Left lung (tissue), 4 donors: ENCODE measurements at regions not wholly inside any gene's neighbourhood (a gene's known extent, or its start where the extent isn't known, plus 50 kb on each side); places are given as distances from the start of the nearest gene placed in this dataset.

ENCODE experiments used
- ATAC-seq: fragments of 200-7000 bp; cut with Tn5 transposase; one replicate; pipeline ENCODE4 v1.9.1; 2020; ENCODE audit warnings: moderate library complexity
- DNase-seq, 4 donors: peaks; one replicate each; pipeline ENCODE4 v3.0.0-alpha.2; 2013 to 2020
- H3K27ac ChIP-seq, 2 donors: fragments of 200-600 bp; sonication (generic) in 1 of 2; one replicate each; pipeline versions ENCODE4 v1.5.0 to v1.8.0; 2020 to 2021
- H3K27me3 ChIP-seq, 2 donors: fragments of 200-600 bp; sonication (generic) in 1 of 2; one replicate each; pipeline versions ENCODE4 v1.5.0 to v1.8.0; 2020 to 2021
- H3K36me3 ChIP-seq, 2 donors: fragments of 200-600 bp; sonication (generic) in 1 of 2; one replicate each; pipeline versions ENCODE4 v1.5.0 to v1.8.0; 2020 to 2021
- H3K4me1 ChIP-seq, 2 donors: fragments of 200-600 bp; one replicate each; pipeline ENCODE4 v1.8.0; 2021
- H3K4me3 ChIP-seq, 2 donors: fragments of 200-600 bp; sonication (generic) in 1 of 2; one replicate each; pipeline versions ENCODE4 v1.5.0 to v1.8.0; 2020 to 2021; ENCODE audit warnings: mild to moderate bottlenecking in 1 of 2
- H3K9me3 ChIP-seq, 2 donors: fragments of 200-600 bp; sonication (generic) in 1 of 2; one replicate each; pipeline versions ENCODE4 v1.5.0 to v1.8.0; 2020 to 2021
- intact Hi-C, 2 donors: fragments of 100-400 bp; cut with DNase I; formaldehyde crosslinking; loops; one replicate each; pipeline versions ENCODE4 v1.11.2 to v1.14.2; 2022
- TF ChIP-seq, protein P1 (sequence below), 2 donors: fragments of 200-600 bp; sonication (generic) in 1 of 2; IDR thresholded peaks; one replicate each; pipeline versions ENCODE4 v1.5.0 to v1.8.0; 2021; ENCODE audit warnings: antibody characterized with exemption in 2 of 2
- donor health status: DM: no; HTN: yes; CAD: no.
- donor health status: DM: no; HTN: no; CAD: no.

DNA sequence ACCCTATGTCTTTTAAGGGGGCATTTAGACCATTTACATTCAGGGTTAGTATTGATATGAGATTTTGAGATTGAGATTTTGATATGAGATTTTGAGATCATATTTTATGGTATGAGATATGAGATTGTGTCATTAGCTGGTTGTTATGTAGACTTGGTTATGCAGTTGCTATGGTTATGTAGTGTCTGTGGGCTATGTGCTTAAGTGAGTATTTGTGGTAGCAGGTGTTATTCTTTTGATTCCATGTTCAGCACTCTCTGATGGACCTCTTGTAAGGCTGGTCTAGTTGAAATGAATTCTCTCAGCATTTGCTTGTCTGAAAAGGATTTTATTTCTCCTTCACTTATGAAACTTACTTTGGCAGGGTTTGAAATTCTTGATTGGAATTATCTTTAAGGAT, 225.4 kb downstream of the SATB1 start:
- Histone ChIP-seq H3K4me3 (no peak overlapping the region), H3K27me3 (no peaks in the 10 kb centered on the region), H3K4me1 (no peaks in the 10 kb centered on the region), H3K27ac (no peak overlapping the region), H3K9me3 (peaks cover 0 to 22% of the 10 kb centered on the region in 2 donors), H3K36me3 (no peaks in the 10 kb centered on the region)
- DNase-seq (no peak), ATAC-seq (no peak)
- TF ChIP-seq, protein P1, sequence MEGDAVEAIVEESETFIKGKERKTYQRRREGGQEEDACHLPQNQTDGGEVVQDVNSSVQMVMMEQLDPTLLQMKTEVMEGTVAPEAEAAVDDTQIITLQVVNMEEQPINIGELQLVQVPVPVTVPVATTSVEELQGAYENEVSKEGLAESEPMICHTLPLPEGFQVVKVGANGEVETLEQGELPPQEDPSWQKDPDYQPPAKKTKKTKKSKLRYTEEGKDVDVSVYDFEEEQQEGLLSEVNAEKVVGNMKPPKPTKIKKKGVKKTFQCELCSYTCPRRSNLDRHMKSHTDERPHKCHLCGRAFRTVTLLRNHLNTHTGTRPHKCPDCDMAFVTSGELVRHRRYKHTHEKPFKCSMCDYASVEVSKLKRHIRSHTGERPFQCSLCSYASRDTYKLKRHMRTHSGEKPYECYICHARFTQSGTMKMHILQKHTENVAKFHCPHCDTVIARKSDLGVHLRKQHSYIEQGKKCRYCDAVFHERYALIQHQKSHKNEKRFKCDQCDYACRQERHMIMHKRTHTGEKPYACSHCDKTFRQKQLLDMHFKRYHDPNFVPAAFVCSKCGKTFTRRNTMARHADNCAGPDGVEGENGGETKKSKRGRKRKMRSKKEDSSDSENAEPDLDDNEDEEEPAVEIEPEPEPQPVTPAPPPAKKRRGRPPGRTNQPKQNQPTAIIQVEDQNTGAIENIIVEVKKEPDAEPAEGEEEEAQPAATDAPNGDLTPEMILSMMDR (IDR thresholded peaks at IDR 0.05): no peak
- intact Hi-C loops: no loop called here

DNA sequence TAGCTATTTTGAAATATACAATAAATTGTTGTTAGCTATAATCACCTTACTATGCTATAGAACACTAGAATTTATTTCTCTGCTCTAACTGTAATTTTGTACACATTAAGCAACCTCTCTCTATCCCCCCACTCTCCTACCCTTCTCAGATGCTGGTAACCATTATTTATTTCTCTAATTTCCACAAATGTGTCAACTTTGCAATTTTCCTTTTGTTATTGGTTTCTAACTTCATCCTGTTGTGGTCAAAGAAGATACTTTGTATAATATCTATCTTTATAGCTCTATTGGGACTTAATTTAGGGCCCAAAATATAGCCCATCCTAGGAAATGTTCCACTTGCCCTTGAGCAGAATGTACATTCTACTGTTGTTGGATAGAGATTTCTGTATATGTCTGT, 229.3 kb downstream of the SATB1 start:
- intact Hi-C loops: no loop called here
- Histone ChIP-seq H3K4me1 (no peaks in the 10 kb centered on the region), H3K27ac (no peak overlapping the region), H3K36me3 (no peaks in the 10 kb centered on the region), H3K4me3 (no peak overlapping the region), H3K27me3 (no peaks in the 10 kb centered on the region), H3K9me3 (peaks cover 0 to 22% of the 10 kb centered on the region in 2 donors)
- no peak for ATAC-seq
- TF ChIP-seq, protein P1 (IDR thresholded peaks at IDR 0.05): no peak
- no peak for DNase-seq

DNA sequence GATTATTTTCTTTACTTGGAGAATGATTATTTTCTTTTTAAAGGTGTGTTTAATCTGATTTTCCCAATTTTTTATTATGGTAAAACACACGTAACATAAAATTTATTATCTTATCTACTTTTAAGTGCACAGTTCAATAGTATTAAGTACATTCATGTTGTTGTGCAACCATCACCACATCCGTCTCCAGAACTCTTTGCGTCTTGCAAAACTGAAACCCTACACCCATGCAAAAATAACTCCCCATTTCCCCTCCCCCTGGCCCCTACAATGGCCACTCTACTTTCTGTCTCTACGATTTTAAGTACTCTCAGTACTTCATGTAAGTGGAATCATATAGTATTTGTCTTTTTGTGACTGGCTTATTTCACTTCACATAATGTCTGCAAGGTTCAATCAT, 230.7 kb downstream of the SATB1 start:
- intact Hi-C loops: no loop called here
- H3K36me3 ChIP-seq: no peaks in the 10 kb centered on the region
- H3K4me3 ChIP-seq: no peak overlapping the region
- H3K27ac ChIP-seq: no peak overlapping the region
- ATAC-seq (peak; percentile 73), DNase-seq (no peak)
- H3K9me3 ChIP-seq: peaks cover 0 to 16% of the 10 kb centered on the region in 2 donors
- H3K4me1 ChIP-seq: no peaks in the 10 kb centered on the region
- TF ChIP-seq, protein P1 (IDR thresholded peaks at IDR 0.05): no peak
- no peaks in the 10 kb centered on the region for H3K27me3 ChIP-seq

DNA sequence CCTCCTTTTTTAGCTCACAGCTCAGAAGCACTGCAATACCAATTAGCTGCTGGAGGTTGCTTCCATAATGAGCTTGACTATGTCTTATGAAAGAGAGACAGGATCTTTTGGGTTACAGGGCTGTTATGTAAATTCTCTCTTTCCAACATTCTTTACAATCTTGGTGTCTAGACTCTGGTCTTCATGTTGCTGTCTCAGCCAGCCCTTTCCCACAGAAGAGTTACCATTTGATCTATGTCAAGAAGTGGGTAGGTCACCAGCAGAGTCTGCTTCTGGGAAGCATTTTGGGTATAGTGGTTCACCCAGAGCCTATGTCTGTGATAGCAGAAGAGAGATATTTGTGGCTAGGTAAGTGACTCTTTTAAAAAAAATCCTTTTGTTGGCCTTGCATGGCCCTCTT, 234.5 kb downstream of the SATB1 start:
- TF ChIP-seq, protein P1 (IDR thresholded peaks at IDR 0.05): no peak
- H3K9me3 ChIP-seq: no peaks in the 10 kb centered on the region
- H3K4me1 ChIP-seq: no peaks in the 10 kb centered on the region
- no peak overlapping the region for H3K27ac ChIP-seq
- H3K4me3 ChIP-seq: no peak overlapping the region
- no peaks in the 10 kb centered on the region for H3K36me3 ChIP-seq
- ATAC-seq (no peak), DNase-seq (no peak)
- intact Hi-C loops: no loop called here
- H3K27me3 ChIP-seq: no peaks in the 10 kb centered on the region

DNA sequence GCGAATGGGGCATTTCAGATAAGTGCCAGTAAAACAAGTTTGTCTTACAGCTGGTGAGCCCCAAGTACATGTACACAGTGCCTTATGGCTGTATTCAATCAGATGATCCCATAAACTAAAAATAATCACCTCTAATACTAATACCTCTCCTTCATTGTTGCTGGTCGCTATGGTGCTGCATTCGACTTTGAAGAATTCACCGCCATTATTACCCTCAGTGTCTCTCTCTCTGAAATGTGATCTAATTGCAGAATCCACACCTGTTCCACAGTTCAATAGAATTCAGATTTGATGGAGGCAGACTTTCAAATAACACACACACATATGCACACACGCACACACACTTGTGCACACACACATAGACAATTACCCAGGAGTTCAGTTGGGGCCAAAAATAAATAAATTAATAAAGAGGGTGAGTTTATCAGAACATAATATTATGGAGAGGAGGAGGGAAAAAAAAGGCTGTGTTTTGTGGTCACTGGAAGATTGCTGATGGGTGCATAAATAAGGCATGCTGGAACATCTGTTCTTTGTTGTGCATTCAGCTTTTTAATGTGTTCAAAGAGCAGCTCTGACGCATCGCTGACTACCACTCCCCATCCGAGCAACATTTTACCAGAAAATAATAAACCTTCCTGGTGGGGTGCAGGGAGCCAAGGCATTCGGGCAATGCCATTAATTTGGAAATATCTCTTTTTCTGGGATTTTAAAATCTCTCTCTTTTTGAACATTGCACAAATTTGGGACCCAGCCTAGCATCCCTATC, 235.7 kb downstream of the SATB1 start:
- Histone ChIP-seq H3K4me1 (no peaks in the 10 kb centered on the region), H3K27me3 (no peaks in the 10 kb centered on the region), H3K27ac (no peak overlapping the region), H3K4me3 (no peak overlapping the region), H3K9me3 (no peaks in the 10 kb centered on the region), H3K36me3 (no peaks in the 10 kb centered on the region)
- DNase-seq (no peak), ATAC-seq (no peak)
- intact Hi-C loops: no loop called here
- TF ChIP-seq, protein P1 (IDR thresholded peaks at IDR 0.05): no peak
